Umbilical cord (tissue), 1 donor: ENCODE measurements at regions not wholly inside any gene's neighbourhood (a gene's known extent, or its start where the extent isn't known, plus 50 kb on each side); places are given as distances from the start of the nearest gene placed in this dataset.

Experiments
- DNase-seq: peaks from one replicate; pipeline ENCODE4 v3.0.0-alpha.2; 2015; ENCODE audit warnings: low spot score

DNA sequence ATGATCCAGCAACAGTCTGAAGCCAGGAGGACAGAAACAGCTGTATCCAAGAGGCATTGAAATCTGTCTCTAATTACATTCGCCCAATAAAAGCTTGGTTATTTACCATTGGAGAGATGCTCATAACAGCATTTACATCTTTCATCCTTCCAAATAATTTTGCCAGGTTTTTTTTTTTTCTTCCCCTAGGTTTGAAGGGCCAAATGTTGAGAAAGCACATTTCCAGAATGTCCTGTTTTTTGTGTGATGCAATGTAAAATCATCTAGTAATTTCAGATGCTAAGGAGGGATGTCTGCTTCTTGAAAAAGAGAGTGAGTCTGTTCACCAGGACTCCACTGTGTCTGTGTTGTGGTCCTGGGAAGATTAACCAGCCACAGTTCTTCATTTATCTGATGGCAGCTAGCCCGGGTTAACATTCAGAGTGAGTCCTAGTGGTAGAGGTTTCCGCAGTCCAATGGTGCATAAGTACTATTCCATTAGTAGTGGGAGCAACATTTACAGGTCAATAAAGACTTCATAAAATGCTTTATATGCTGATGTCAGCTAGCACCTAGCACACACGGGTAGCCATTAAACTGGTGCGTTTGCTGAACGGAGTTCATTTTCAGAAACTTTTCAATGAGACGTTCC, 406.8 kb downstream of the STIM2 start:
- DNase-seq, result peak; percentile 47

DNA sequence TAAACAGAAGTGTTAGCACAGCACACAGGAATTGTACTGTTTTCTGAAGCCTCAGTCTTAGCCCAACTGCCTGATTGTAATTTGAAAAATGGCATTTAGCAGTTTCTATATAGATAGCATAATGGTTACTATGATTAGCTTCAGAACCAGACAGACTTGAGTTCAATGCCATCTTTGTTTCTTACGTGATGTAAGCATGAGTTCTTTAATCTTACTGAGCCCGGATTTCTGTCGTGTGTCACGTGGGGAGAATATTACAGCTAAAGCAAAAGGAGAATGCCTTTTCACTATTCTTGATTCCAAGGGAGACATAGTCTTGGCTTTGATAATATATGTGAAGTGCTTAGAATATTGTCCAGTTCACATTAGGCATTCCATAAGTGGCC, 407.3 kb downstream of the STIM2 start:
- no peak for DNase-seq

DNA sequence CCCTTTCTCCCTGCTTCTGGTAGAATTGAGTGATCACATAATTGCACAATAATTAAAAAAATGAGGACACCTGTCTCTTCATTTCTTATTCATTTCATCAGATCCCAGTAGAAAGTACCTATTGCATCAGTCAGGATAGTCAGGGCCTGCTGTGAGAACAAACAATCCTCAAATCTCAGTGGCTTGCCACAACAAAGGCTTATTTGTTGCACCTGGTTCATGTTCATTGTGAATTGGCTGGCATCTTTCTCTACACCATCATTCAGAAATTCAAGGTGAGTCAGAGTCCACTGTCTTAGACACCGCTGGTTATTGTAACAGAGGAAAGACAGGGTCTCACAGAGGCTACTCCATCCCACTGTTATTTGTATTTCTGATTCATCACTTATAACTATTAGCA, 409.8 kb downstream of the STIM2 start:
- no peak for DNase-seq

DNA sequence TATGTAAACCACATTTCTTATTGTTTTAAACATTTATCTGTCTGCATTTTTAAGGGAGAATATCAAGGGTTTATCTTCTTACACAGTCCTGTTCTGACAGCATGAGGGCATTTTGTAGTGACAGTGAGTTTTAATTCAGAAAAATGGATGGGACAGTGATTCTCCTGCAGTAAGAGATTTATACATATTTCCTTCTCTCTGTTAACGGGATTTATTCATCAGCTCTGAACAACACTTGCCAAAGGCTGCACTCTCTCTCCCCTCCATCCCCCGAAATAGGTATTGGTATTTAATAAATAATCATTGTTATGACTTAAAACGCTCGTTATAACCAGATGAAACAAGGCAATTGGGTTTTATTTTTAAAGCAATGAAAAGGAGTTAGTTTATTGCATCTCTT, 410.9 kb downstream of the STIM2 start:
- DNase-seq, result no peak

DNA sequence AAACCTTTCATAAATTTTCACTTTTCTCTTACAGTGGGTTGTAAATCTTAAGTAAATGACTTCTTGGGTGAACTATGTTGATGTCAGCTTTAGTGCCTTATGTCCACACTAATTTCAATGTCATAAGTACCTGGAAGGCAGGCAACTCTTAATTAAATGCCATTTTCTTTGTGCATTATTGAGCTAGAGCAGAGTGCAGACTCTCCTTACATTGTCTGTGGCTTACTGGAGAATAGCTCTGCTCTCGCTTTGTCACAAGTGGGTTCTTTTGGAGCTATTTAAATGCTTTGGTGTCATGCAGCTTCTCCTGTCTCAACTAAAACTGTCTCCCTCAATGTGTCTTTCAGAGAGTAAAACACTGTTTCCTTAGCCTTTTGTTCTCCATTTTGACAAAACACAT, 411.6 kb downstream of the STIM2 start:
- no peak for DNase-seq

DNA sequence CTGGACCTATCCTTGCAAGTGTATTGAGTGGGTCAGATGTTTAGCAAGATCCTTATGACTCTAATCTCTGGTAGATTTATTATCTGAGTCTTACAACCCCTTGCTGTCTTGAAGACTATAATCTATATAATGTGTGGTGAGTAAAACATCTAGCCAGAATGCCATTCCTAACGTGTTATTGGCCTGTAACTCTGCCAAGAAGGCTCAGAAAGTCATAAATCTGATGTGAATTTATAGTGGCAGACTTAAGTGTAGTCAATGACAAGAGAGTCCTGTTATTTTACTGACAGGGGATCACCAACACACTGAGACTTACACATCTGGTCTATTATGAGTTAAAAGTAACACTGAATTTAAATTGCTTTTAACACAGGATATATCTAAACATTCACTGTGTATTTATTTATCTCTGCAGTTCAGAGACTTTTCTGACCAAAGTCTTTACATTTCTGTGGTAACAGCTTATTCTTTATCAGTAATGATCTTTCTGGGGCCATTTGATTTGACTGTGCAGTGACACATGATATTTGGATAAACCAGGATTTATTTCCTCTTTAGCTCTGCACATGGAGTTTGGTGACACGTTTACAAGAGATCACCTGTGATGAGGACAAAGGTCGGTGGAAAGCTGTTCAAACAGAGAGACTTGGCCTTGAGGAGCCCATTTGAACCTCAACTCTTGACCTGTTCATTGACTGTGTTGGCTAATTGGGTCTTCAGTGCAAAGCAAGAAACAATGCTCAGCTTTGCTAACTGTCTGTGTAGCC, 415.8 kb downstream of the STIM2 start:
- peak; percentile 17 for DNase-seq

DNA sequence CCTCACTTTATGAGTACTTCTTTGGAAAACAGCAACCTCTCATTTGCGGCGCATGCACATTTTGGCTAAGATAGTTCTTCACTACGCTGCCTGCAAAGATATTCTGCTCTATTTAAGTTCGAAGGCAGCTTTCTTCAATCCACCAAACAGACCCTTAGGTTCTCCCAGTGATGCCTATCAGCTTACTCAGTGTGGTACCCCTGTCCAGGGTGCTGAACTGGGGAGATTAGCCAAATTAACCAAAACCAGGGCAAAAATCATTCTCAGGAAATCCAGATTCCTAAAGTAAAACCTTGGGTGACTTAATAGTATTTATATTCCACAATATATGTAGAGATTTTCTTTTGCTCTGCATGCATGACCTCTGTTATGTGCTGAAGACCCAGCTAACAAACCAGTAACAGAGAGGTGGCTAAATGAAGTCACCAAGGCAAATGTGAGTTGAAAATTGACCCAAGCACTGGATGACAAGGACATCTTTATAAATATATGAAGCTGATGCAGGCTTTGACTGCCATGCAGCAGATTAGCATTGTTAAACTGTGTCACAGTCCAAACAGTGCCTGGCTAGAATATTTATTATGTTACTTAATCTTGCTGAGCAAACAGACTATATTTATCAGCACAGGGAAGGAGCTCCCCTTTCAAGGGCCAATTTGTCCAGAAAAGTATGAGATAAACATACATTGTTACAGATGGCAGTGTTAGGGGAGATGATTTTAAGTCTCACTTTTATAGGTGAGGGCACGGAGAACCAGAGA, 418.2 kb downstream of the STIM2 start:
- peak; percentile 46 for DNase-seq

DNA sequence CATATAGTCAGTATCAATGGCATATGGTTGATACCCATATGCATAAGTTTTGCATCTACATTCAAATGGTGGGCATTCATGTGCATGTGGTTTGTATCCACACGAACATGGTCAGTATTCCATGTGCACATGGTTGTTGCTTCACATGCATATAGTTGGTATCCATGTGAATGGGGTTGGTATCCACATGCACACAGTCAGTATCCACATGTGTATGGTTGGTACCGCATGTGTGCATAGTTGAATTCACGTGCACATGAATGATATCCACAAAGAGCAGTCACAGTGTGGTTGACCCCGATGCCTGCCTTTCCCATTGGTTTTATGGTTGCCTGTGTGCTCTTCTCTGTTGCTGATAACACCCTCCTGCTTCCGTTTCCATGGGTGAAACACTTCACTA, 427.9 kb downstream of the STIM2 start:
- no peak for DNase-seq

DNA sequence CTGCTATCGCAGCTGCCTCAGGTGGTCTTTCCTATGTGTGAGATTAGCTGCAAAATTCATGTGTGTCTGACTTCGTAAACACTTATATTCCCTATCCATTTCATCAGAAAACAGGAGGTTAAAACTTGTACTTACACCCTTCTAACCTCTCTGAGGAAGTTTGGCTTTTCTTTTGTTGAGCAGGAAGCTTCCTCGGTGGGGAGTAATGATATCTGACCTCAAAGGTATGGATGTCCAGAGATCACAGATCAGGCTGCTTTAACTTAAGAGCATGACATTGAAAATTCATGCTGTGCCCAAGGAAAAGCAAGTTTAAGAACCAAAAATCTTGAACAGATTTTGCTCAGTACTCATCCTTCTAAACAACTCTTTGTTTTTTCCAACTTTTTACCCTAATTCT, 429.1 kb downstream of the STIM2 start:
- DNase-seq, result no peak

DNA sequence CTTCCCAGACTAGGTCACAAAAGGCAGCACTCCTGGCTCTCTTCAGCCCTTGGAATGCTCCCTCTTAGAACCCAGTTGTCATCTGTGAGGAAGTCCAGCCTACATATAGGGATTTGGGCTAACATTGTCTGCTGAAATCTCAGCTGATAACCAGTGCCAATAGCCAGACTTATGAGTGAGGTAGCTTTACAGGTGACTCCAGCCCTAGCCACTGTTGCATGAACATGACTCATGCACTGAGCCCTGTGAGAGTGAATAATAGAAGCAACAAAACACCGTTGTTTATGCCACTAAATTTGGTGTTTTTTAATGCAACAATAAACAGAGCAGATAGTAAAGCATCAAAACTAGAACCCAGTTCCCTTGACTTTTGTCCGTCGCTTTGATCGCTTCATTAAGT, 433.2 kb downstream of the STIM2 start:
- no peak for DNase-seq

DNA sequence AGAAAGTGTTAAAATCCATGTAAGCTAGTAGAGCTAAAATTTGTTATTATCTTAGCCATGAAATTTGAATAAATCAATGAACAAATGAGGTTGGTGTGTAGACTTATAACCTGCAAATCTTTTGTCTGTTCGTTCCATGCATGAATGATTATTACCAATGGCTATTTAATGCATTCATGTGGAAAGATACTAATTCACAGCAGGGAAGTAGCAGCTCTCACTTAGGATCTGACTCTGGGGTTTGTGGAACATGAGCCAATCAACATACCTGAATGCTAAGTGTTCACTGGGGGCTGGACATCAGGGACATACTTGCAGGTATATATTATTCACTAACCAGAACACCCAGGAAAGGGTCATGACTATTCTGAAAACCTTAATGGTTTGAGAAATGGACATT, 444.1 kb downstream of the STIM2 start:
- DNase-seq, result no peak

DNA sequence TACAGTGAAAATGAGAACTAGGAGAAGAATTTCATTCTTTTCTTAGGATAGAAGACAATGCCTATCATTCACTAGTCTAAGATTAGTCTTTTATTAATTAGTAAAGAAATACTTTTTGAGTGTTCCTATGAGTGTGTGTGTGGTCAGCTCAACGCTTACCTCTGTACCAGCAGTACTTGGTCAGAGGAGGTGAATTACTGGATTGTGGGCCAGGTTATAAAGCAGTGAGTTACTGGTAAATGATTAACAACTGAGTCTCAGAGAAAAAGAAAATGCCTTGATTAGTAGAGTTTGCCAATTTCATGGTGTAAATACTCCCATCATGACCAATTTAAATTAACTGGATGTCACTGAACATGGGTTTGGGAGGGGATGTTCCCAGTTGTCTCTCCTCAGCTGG, 444.6 kb downstream of the STIM2 start:
- DNase-seq, result no peak

DNA sequence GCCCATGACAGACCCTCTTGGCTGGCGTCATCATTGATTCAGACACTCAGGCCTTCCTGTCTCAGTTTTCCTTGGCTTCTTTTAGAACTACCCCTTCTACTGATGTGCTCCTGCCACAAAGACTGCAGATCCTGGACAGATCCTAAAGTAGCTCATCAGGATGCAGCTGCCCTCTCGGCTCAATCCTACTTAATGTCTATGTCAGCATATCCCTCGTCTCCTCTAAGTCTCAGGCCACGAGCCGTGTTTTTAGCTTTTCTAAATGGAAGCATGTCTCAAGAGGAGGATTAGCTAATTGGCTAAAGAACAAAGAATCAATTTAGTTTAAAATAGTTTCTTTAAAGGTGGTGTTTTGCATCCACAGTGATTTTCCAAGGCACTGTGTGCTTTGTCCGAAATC, 447.7 kb downstream of the STIM2 start:
- peak; percentile 2 for DNase-seq

DNA sequence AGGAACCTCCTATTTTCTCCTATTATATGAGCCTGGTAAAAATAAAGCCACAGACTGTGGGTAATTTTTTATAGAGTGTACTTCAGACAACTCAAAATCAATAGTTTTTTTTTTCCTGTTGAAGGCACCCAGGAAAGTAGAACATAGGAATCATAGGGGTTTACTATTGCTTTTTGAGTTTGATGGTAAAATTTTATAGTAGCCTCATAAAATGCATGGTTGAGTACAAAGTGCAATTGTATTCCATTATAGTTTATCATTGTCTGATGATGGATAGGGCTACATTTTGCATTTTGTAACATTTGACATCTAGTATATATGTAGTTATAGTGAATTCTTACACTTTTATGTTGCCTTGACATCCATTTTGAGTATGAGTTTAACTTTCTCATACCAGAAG, 455.0 kb downstream of the STIM2 start:
- no peak for DNase-seq

DNA sequence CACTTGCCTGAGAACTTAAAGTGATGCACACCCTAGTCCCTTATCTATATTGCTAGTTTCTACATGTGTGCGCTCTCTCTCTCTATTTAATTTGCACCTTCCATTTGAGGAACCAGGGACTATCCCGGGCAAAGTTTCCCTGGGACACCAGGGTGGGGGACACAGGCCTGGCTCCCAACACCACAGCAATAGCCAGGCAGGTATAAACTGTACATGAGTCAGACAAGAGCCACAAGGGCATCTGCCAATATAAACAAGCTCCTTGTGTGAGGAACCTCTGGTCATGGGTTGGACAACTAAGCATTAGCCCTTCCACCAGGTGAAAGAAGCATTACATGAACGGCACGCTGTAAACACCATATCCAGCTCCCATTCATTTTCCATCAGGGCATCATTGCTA, 455.5 kb downstream of the STIM2 start:
- DNase-seq, result no peak

DNA sequence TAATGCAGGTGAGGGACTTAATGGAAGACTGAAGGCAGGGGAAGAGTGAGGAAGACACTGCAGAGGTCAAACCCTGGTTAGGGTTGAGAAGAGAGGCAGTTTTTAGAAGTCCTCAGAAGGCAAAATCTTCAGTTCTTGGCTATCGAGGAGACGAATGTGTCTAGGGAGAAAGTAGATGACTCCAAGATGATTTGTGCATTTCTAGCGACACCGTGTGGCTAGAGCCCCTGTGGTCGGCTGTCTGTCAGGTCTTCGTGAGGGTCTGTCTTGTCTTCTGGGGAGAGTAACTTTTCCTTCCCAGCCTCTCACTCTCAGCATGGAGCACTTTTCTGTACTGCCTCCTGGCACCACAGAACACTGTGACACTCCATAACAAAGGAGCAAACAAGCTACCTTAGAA, 458.1 kb downstream of the STIM2 start:
- peak; percentile 19 for DNase-seq

DNA sequence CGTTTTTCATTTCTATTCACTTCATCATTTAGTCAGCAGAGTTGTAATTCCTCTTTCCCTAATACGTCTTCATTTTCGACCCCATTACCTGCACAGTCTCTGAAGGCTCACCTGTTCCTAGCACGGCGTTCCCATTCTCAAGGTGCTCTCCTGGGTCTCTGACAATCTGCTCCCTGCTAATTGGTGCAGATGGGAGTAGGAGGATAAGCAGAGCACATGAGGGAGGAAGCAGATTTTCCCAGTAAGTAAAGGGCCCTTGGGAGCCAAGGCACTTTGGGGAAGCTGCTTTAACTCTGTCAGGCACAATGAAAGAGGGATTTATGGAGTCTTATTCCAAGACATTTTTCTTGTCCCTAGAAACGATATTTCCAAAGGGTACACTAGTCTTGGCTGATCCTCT, 466.4 kb downstream of the STIM2 start:
- no peak for DNase-seq

DNA sequence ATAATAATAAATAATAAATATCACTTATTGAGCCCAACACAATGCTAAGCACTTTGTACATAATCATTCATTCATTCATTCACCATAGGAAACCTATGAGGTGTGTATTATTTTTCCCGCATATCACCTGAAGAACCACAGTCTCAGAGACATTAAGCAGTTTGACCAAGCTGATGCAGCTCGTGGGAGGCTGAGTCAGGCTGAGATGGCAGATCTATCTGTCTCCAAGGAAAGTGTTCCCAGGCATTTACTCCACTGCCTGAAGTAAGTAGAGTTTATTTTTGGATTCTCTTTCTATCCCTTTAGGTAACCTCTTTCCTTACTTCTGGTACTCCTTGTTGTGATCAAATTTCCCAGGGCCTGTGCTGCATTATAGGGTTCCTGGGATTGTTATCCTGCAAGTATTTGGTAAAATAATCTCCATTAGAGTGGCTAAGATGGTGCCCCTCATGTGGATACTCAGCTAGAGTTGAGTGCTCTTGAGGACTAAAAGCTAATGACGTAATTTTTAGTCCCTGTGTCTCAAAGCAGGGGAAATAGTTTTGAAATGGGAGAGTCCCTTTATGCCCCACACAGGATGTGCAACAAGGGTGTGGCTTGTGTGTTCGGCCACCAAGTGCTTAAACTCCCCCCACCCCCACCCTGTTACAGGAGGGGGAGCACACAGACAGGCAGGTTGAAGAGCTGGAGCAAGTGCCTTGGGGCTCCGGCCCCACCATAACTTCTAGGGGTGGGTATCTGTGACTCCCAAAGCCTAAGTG, 467.0 kb downstream of the STIM2 start:
- no peak for DNase-seq

DNA sequence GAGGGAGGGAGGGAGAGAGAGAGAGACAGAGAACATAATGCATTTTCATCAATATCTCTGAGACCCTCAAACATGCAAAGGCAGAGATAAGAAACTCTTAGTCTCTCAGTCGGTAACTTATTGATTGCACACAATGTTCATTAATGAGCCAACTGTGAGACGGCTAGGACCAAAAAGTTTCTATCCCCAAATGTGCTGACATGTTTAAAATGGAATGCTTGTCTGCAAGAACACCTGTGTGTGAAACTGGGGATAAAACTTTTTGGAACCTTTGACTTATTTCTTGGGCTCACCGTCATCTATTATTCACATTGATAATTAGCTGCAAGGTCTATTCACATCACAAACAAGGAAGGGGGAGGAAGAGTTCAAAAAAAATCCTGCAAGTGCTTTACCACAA, 477.9 kb downstream of the STIM2 start:
- DNase-seq, result no peak

DNA sequence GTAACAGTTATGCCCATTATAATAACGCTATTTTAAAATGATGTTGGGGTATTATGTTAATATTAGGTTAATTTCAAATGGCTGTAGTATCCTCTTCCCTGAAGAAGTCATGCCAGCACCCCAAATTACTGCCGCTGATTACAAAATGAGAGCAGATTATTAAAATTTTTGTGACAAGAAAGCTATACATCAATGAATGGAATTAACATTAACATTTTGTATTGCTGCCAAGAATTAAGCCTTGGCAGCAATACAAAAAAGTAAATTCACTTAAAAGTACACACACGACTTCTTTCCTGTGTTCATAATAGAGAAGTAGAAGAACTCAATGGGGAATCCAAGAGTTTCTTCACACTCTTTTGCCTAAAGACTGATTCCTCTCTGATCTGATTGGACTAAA, 482.8 kb downstream of the STIM2 start:
- no peak for DNase-seq

DNA sequence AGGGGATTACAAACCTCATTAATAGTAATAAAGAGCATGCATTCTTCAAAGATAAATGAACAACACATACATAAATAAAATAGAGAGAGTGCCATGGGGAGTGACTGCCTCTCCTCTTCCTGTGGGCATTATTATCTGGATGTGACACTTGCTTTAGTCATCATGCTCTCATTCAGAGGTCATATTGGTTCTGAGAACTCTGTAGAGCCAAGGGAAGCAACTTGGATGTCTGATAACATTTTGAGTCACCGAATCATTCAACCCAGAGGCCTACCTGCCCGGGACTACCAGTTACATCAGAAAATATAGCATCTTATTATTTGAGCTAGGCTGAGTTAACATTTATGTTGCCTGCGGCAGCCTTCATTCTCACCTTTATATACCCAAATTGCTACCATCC, 489.5 kb downstream of the STIM2 start:
- no peak for DNase-seq

DNA sequence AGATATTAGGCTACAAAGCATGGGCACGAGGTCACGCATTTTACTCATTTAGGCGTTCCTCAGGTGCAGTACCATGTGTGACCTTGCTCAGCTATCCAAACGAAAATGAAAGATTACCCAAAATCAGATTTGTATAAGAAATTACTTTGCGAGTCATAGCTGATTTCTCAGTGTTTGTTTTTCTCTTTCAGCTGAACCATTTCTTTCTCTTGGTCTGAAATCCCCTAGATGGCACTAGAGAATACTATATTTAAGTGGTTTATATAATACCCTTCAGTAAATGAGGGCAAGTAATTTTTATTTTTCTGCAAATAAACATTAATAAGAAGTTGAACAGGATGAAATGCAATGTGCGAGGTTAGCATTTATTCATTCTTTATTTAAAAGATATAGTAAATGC, 496.6 kb downstream of the STIM2 start:
- DNase-seq, result peak; percentile 35
